OCI-LY7 (cell line): ENCODE measurements at regions not wholly inside any gene's neighbourhood (a gene's known extent, or its start where the extent isn't known, plus 50 kb on each side); places are given as distances from the start of the nearest gene placed in this dataset.

Experiments
- BruUV-seq: library from RNA; stranded (reverse); fragments of 400-500 nt; replicated peaks from 2 replicates; lab custom pipeline; 2021; lab: Mats Ljungman, UMichigan
- CTCF ChIA-PET: fragments of 300-600 bp; sonication (Branson Sonifier 250); formaldehyde crosslinking; loops from one replicate; lab custom pipeline; 2022; ENCODE audit warnings: antibody characterized with exemption; ENCODE audit not compliant: unreplicated experiment; lab: Charles Lee
- POLR2A ChIA-PET: fragments of 300-600 bp; sonication (Branson Sonifier 250); formaldehyde crosslinking; loops from one replicate; lab custom pipeline; 2022; ENCODE audit warnings: antibody characterized with exemption; lab: Charles Lee
- DNase-seq: peaks from one replicate; pipeline ENCODE4 v3.0.0-alpha.2; 2015; ENCODE audit warnings: low spot score
- H2AFZ ChIP-seq: fragments of 200-600 bp; sonication (generic), shearing (Covaris generic); 2 replicates; pipeline ENCODE4 v1.6.1; 2014; ENCODE audit warnings: mild to moderate bottlenecking, antibody characterized with exemption, low read length, moderate library complexity
- H3K27ac ChIP-seq: fragments of 200-600 bp; sonication (generic); 2 replicates; pipeline ENCODE4 v1.5.1; 2014; ENCODE audit warnings: mixed run types, low read depth, mild to moderate bottlenecking, moderate library complexity, low read length, inconsistent platforms; ENCODE audit not compliant: poor library complexity, severe bottlenecking
- H3K36me3 ChIP-seq: fragments of 200-600 bp; sonication (generic); 2 replicates; pipeline ENCODE4 v1.6.1; 2014; ENCODE audit warnings: mild to moderate bottlenecking, antibody characterized with exemption, low read length, moderate library complexity, mixed read lengths; ENCODE audit not compliant: insufficient read depth
- H3K4me1 ChIP-seq: fragments of 200-600 bp; sonication (generic); 2 replicates; pipeline ENCODE4 v1.5.1; 2014; ENCODE audit warnings: mild to moderate bottlenecking, low read length; ENCODE audit not compliant: insufficient read depth, poor library complexity, severe bottlenecking
- H3K4me2 ChIP-seq: fragments of 200-600 bp; sonication (generic); 2 replicates; pipeline ENCODE4 v1.6.1; 2014; ENCODE audit warnings: mild to moderate bottlenecking, low read length
- H3K4me3 ChIP-seq: fragments of 200-600 bp; sonication (generic); 2 replicates; pipeline ENCODE4 v1.5.1; 2014; ENCODE audit warnings: mild to moderate bottlenecking, low read depth, low read length; ENCODE audit not compliant: poor library complexity, severe bottlenecking
- H3K79me2 ChIP-seq: fragments of 200-600 bp; sonication (generic); 2 replicates; pipeline ENCODE4 v1.6.1; 2016; ENCODE audit warnings: low read depth, mild to moderate bottlenecking, low read length, moderate library complexity, mixed read lengths; ENCODE audit not compliant: insufficient read depth
- H3K9me2 ChIP-seq: fragments of 200-600 bp; sonication (generic); 2 replicates; pipeline ENCODE4 v1.6.1; 2016; ENCODE audit warnings: mild to moderate bottlenecking, low read length, mixed read lengths; ENCODE audit not compliant: insufficient read depth
- H3K9me3 ChIP-seq: fragments of 200-600 bp; sonication (generic); 2 replicates; pipeline ENCODE4 v1.6.1; 2014; ENCODE audit warnings: mild to moderate bottlenecking, mixed run types, low read length, mixed read lengths
- H4K20me1 ChIP-seq: fragments of 200-600 bp; sonication (generic); 2 replicates; pipeline ENCODE4 v1.6.1; 2014; ENCODE audit warnings: mild to moderate bottlenecking, antibody characterized with exemption, low read length, moderate library complexity, mixed read lengths; ENCODE audit not compliant: insufficient read depth
- EZH2phosphoT487 ChIP-seq: fragments of 200-600 bp; sonication (generic); IDR thresholded peaks from 2 replicates; pipeline ENCODE4 v1.6.1; 2018; ENCODE audit warnings: low read depth, borderline replicate concordance, mild to moderate bottlenecking, mixed run types, antibody characterized with exemption, low read length, moderate library complexity, mixed read lengths
- intact Hi-C: fragments of 100-400 bp; cut with micrococcal nuclease; formaldehyde crosslinking; loops from one replicate; pipeline ENCODE4 v1.10.0; 2022; ENCODE audit not compliant: unreplicated experiment
- TF ChIP-seq, protein P1 (sequence below): fragments of 200-600 bp; sonication (generic); conservative IDR thresholded peaks from 2 replicates; pipeline ENCODE4 v1.5.1; 2014; ENCODE audit warnings: mild to moderate bottlenecking, antibody characterized with exemption, low read length, moderate library complexity, mixed read lengths

DNA sequence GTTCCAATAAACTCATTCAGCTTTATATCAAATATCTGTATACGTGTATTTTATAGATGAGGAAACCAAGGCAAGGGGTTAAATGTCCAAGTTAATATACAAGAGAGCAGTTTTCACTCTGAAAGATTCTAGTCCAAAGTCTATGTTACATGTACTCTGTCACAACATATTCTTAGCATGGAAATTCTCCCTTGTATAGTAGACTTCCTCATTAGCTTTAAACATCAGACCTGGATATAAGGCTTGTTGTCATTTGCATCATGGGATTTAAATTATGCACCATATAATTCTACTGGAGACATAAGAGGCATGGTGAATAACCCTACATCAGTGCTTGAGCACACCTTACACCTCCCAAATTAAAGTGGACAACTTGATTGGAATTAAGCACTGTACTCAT lies 681.9 kb upstream of the CCDC179 start:
- CTCF ChIA-PET: no interaction called here
- H3K36me3 ChIP-seq: no peaks in the 10 kb centered on the region
- H3K4me1 ChIP-seq: no peaks in the 10 kb centered on the region
- BruUV-seq: no TSS peak
- H3K9me2 ChIP-seq: no peaks in the 10 kb centered on the region
- 0 out of 2 replicates have a peak overlapping the region, but pooled peaks have one; percentile 1 for H2AFZ ChIP-seq
- no peaks in the 10 kb centered on the region for H3K79me2 ChIP-seq
- no peak for TF ChIP-seq EZH2phosphoT487
- TF ChIP-seq, protein P1, sequence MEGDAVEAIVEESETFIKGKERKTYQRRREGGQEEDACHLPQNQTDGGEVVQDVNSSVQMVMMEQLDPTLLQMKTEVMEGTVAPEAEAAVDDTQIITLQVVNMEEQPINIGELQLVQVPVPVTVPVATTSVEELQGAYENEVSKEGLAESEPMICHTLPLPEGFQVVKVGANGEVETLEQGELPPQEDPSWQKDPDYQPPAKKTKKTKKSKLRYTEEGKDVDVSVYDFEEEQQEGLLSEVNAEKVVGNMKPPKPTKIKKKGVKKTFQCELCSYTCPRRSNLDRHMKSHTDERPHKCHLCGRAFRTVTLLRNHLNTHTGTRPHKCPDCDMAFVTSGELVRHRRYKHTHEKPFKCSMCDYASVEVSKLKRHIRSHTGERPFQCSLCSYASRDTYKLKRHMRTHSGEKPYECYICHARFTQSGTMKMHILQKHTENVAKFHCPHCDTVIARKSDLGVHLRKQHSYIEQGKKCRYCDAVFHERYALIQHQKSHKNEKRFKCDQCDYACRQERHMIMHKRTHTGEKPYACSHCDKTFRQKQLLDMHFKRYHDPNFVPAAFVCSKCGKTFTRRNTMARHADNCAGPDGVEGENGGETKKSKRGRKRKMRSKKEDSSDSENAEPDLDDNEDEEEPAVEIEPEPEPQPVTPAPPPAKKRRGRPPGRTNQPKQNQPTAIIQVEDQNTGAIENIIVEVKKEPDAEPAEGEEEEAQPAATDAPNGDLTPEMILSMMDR: no peak
- POLR2A ChIA-PET: no interaction called here
- no peak overlapping the region for H3K4me2 ChIP-seq
- no peak overlapping the region for H3K4me3 ChIP-seq
- H4K20me1 ChIP-seq: no peaks in the 10 kb centered on the region
- DNase-seq: no peak
- no peaks in the 10 kb centered on the region for H3K9me3 ChIP-seq
- intact Hi-C loops: no loop called here
- H3K27ac ChIP-seq: no peak overlapping the region

GRCh38 chr11:23542816-23543215 lies 682.5 kb upstream of the CCDC179 start:
- no peak for DNase-seq
- intact Hi-C loops: no loop called here
- no peak overlapping the region for H3K4me2 ChIP-seq
- ChIA-PET POLR2A (interaction anchor here (0.7 kb wide), 1 partner anchor 11 kb away, joined by 3 read pairs; no protein-coding TSS in a partner anchor), CTCF (no interaction called here)
- no peaks in the 10 kb centered on the region for H3K36me3 ChIP-seq
- BruUV-seq: no TSS peak
- 0 out of 2 replicates have a peak overlapping the region, but pooled peaks have one; percentile 1 for H2AFZ ChIP-seq
- no peak overlapping the region for H3K27ac ChIP-seq
- no peak overlapping the region for H3K4me3 ChIP-seq
- no peaks in the 10 kb centered on the region for H3K9me2 ChIP-seq
- no peaks in the 10 kb centered on the region for H4K20me1 ChIP-seq
- TF ChIP-seq, protein P1: no peak
- no peak for TF ChIP-seq EZH2phosphoT487
- H3K79me2 ChIP-seq: no peaks in the 10 kb centered on the region
- no peaks in the 10 kb centered on the region for H3K9me3 ChIP-seq
- no peaks in the 10 kb centered on the region for H3K4me1 ChIP-seq

GRCh38 chr11:23543651-23544222 lies 683.5 kb upstream of the CCDC179 start:
- TF ChIP-seq, protein P1: no peak
- TF ChIP-seq EZH2phosphoT487: no peak
- H3K9me2 ChIP-seq: no peaks in the 10 kb centered on the region
- H3K4me1 ChIP-seq: no peaks in the 10 kb centered on the region
- H3K79me2 ChIP-seq: no peaks in the 10 kb centered on the region
- ChIA-PET CTCF (no interaction called here), POLR2A (interaction anchor here (0.7 kb wide), 1 partner anchor 10 kb away, joined by 3 read pairs; no protein-coding TSS in a partner anchor)
- H3K9me3 ChIP-seq: no peaks in the 10 kb centered on the region
- DNase-seq: no peak
- no peak overlapping the region for H3K4me3 ChIP-seq
- H2AFZ ChIP-seq: no peak overlapping the region
- intact Hi-C loops: no loop called here
- no peaks in the 10 kb centered on the region for H3K36me3 ChIP-seq
- no TSS peak for BruUV-seq
- no peak overlapping the region for H3K27ac ChIP-seq
- H4K20me1 ChIP-seq: no peaks in the 10 kb centered on the region
- no peak overlapping the region for H3K4me2 ChIP-seq
